HG03060 (cell line): ENCODE measurements at regions not wholly inside any gene's neighbourhood (a gene's known extent, or its start where the extent isn't known, plus 50 kb on each side); places are given as distances from the start of the nearest gene placed in this dataset.

ENCODE experiments used
- ATAC-seq: cut with Tn5 transposase; IDR thresholded peaks from one replicate; pipeline ENCODE4 v1.9.1; 2021; ENCODE audit warnings: low read depth, moderate number of reproducible peaks; ENCODE audit not compliant: unreplicated experiment

DNA sequence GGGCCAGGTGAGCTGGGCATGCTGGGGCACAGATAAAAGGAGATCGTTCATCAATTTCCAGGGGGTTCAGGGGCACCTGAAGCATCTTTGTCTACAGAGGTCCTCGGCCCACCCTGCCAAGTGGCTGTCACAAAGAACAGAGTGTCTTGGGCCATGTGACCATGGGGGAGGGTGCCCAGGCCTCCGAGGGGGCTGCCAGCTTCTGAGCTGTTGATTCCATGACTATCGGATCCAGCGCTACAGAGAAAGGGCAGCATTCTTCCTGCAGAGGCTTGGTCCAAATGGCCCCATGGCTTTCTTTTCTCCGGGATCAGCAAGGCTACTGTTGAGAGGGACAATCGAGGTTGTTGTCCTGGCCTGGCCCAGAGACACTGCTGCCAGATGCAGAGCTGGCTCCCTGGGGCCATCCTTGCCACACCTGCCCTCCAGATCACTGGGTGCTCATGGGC is 289.2 kb downstream of the ZSWIM6 start:
- no peak for ATAC-seq

DNA sequence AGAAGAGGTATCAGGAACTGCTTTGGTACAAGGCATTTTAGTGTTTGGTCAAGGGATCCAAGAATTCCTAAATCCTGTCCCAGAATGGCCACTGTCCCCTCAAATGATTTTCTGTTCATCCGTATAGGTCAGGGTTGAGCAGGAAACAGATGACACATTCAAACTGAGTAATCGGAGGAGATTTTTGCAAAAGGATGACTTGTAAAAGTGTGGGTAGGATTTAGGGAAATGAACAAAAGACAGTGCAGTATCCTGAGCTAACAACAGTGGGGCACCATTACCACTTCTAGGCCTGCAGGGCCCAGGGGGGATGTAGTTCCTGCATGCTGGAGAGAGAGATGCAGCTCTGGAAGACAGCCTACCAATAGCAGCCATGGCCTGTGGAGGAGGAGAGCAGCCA is 290.1 kb downstream of the ZSWIM6 start:
- no peak for ATAC-seq

DNA sequence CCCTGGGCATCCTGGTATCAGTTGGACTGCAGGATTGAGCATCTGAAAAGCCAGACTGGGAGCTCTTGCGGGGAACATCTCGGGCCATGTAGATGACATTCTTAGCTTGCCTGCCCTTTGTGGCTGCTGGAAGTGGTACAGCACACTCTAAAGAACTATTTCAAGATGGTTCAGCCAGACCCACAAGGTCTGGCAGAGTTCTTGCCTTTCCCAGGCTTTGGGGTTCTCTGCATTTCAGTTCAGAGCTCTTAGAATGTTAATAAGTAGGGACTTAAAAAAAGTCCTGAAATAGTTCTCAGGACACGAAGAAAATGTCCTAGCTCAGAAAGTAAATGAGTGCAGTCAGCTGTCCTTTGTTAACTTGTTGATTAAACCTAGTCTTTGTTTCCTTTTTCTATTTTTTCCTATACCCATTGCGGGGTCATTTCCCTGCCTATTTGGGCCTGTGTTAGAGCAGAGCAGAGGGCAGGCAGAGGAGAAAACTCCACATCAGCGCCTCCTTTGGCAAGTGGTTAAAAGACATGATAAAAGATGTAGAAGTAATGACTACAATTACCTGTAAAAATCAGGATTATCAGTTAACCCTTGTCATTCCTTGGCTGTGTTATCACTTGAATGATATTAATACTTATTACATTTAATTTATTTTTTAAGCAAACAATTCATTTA is 291.5 kb downstream of the ZSWIM6 start:
- ATAC-seq, result no peak

- no peak for ATAC-seq
Measured at GRCh38 chr5:61624553-61625136, 292.6 kb downstream of the ZSWIM6 start.

GRCh38 chr5:61625137-61625561 is 293.1 kb downstream of the ZSWIM6 start:
- ATAC-seq, result no peak

DNA sequence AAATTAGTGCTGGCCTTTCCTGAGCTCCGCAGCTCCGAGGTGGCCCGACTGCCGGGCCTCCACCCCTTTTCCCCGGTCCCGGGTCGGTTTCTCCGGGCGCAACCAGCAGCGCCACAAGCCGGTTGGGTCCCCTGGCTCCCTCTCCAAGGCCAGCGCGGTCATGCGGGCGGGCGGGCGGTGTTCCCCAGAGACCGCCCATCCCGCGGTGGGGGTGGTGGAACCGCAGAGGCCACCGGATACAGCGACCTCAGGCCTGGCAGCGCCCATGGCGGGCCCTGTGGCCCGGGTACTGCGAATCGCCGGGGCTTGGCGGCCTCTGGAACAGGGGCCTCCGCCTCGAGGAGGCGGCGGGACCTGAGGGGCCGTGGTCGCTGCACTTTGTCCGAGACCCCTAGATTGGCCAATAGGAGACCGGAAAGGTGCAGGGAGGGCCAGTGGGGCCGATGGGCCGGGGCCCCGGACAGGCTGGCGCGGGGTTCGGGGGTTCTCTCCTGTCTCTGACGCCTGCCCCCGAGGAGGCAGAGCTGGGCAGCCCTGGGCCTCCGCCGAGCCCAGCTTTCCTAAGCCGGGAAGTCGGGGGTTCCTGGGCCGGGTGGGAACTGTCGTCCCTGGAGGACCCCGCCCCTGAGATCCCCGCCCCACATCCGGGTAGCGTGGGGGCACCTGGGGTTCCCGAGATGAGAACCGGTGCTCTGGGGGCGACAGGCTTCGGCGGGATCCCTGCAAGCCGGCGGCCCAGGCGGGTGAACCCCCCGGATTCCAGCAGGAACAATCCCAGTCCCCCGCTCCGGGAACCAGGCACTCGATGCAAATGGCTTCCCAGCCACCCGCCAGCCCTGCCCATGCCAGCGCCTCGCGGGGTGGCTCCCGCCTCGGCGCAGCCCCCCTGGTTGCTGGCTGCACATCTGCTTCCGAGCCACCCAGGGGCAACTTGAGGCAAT is 293.9 kb downstream of the ZSWIM6 start:
- ATAC-seq, result no peak

- no peak for ATAC-seq
Measured at GRCh38 chr5:61626639-61627282, 294.7 kb downstream of the ZSWIM6 start.

GRCh38 chr5:61627531-61627930 is 295.5 kb downstream of the ZSWIM6 start:
- ATAC-seq, result no peak

GRCh38 chr5:61630908-61631307 is 298.9 kb downstream of the ZSWIM6 start:
- no peak for ATAC-seq

- no peak for ATAC-seq
Measured at GRCh38 chr5:61631438-61631941, 299.4 kb downstream of the ZSWIM6 start.

DNA sequence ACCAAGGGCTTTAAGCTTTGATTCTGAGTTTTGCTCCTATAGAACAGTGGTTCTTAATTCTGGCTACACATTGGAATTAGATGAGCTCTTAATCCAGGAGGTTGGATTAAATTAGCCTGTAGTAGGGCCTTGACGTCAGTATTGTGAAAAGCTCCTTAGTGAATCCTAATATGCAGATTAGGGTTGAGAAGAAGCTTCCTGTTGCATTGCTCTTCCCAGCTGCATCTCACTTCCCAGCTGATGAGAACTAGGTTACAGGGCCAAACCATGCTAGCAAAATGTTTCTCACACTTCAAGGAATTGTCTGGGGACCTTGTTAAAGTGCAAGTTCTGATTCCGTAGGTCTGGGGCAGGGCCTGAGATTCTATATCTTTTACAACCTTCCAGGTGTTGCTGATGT is 300.0 kb downstream of the ZSWIM6 start:
- no peak for ATAC-seq

DNA sequence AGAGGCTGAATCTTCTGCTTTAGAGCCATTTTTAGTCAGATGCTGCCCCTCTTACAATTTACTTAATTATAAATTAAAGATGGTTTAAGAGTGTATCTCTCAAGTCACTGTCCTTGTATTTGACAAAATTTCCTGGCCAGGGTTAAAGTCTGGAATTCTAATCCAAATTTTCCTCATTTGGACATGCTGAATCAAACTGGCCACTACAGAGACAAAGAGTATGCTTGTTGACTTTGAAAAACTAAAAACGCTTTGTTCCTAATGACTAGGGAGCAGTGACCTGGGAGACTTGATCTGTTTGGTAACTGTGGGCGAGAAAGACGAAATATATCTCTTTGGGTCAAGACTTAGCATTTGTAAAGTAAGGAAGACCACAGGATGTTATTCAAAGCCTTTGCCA is 303.2 kb downstream of the ZSWIM6 start:
- ATAC-seq, result no peak

GRCh38 chr5:61637566-61637965 is 305.5 kb downstream of the ZSWIM6 start:
- no peak for ATAC-seq

DNA sequence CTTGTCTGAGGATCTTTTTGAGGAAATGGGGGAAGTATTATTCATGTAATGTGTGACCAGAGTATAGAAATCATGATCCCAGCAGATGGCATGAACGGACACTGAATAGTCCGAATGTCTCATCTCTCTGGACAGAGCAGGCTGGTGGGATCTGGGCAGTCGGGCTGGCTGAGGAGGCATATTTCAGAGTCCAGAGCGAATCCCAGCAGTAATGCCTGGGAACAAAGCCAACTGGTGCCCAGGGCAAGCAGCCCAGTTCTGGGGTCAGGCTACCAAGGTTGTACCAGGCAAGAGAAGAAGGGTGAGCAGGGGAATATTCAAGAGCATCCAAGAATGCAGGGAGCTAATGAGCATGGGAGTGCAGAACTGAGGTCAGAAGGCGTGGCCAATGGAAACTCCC is 306.4 kb downstream of the ZSWIM6 start:
- ATAC-seq, result no peak

GRCh38 chr5:61640179-61641021 is 308.3 kb downstream of the ZSWIM6 start:
- no peak for ATAC-seq

GRCh38 chr5:61641748-61642565 is 309.9 kb downstream of the ZSWIM6 start:
- ATAC-seq, result no peak

DNA sequence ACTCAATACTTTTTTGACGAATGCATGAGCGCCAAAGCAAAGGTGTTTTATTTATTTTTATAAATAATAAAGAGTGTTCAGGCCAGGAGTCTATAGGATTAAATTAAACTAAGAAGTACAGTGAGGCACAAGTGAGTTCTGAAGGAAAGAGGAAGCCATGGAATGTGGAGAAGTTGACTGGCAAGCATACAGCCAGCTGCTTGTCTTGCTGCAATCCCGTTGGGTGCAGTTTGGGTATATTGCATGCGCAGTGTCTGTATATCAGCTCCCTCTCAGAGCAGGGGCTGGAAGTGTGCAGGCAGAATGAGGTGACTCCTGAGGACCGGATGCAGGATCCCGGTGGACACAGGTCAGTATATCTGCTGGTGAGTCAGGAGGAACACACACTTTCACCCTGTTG is 315.6 kb downstream of the ZSWIM6 start:
- no peak for ATAC-seq

- no peak for ATAC-seq
Measured at GRCh38 chr5:61649231-61649630, 317.2 kb downstream of the ZSWIM6 start.

GRCh38 chr5:61649971-61650370 is 317.9 kb downstream of the ZSWIM6 start:
- no peak for ATAC-seq
